ENCODE measurements at regions not wholly inside any gene's neighbourhood (a gene's known extent, or its start where the extent isn't known, plus 50 kb on each side); places are given as distances from the start of the nearest gene placed in this dataset.

GRCh38 chr4:177052211-177052934, 257.3 kb upstream of the NEIL3 start:
- no peak for TF ChIP-seq CTCF (IDR thresholded peaks at IDR 0.05; ENCODE audit: borderline replicate concordance, insufficient read depth, low read depth, low read length)

GRCh38 chr4:177057186-177057585, 252.5 kb upstream of the NEIL3 start:
- no peak overlapping the region for H3K4me3 ChIP-seq (ENCODE audit: low read depth, low read length)
- no peak for TF ChIP-seq CTCF (IDR thresholded peaks at IDR 0.05; ENCODE audit: borderline replicate concordance, insufficient read depth, low read depth, low read length)

More at GRCh38 chr4:177052211-177052934, 257.3 kb upstream of the NEIL3 start:
- no peak overlapping the region for H3K4me3 ChIP-seq (ENCODE audit: low read depth, low read length)

GRCh38 chr4:177064116-177064515, 245.6 kb upstream of the NEIL3 start:
- no peak for TF ChIP-seq CTCF (IDR thresholded peaks at IDR 0.05; ENCODE audit: borderline replicate concordance, insufficient read depth, low read depth, low read length)
- no peak overlapping the region for H3K4me3 ChIP-seq (ENCODE audit: low read depth, low read length)

GRCh38 chr4:177064729-177065394, 244.8 kb upstream of the NEIL3 start:
- no peak for TF ChIP-seq CTCF (IDR thresholded peaks at IDR 0.05; ENCODE audit: borderline replicate concordance, insufficient read depth, low read depth, low read length)
- H3K4me3 ChIP-seq (ENCODE audit: low read depth, low read length): no peak overlapping the region

- no peak overlapping the region for H3K4me3 ChIP-seq (ENCODE audit: low read depth, low read length)
- no peak for TF ChIP-seq CTCF (IDR thresholded peaks at IDR 0.05; ENCODE audit: borderline replicate concordance, insufficient read depth, low read depth, low read length)
Observed at GRCh38 chr4:177066746-177067145, 242.9 kb upstream of the NEIL3 start.

GRCh38 chr4:177070533-177071058, 239.1 kb upstream of the NEIL3 start:
- no peak for TF ChIP-seq CTCF (IDR thresholded peaks at IDR 0.05; ENCODE audit: borderline replicate concordance, insufficient read depth, low read depth, low read length)
- no peak overlapping the region for H3K4me3 ChIP-seq (ENCODE audit: low read depth, low read length)

Measured in GM12875 (cell line).